Mesenchymal stem cell (in vitro differentiated cells and primary cell): ENCODE measurements at regions not wholly inside any gene's neighbourhood (a gene's known extent, or its start where the extent isn't known, plus 50 kb on each side); places are given as distances from the start of the nearest gene placed in this dataset.
A peak's percentile ranks its signal among the peaks of the same experiment; 100 is the strongest.
"Not testable (repeated sequence)": the region's sequence is repeated elsewhere in the genome, so short reads cannot be mapped to it uniquely, and the experiment has no call there.

Source experiments
- DNase-seq: peaks from one replicate; pipeline ENCODE4 v3.0.0-alpha.2; 2013
- H2AFZ ChIP-seq: one replicate; pipeline ENCODE4 v1.6.1; 2013; ENCODE audit warnings: low read depth, mild to moderate bottlenecking, control low read depth, inconsistent platforms, low read length, moderate library complexity
- H2AK5ac ChIP-seq: 2 replicates; pipeline ENCODE4 v1.6.1; 2013; ENCODE audit warnings: low read length, moderate library complexity, mild to moderate bottlenecking, inconsistent platforms; ENCODE audit not compliant: severe bottlenecking
- H2BK120ac ChIP-seq: one replicate; pipeline ENCODE4 v1.6.1; 2013; ENCODE audit warnings: low read depth, mild to moderate bottlenecking, inconsistent platforms, low read length, moderate library complexity
- H2BK12ac ChIP-seq, 2 experiments: one replicate each; pipeline ENCODE4 v1.6.1; 2013; ENCODE audit warnings: inconsistent platforms in 2 of 2, low read length in 2 of 2, mild to moderate bottlenecking in 2 of 2, moderate library complexity in 2 of 2, control low read depth in 1 of 2
- H2BK15ac ChIP-seq: one replicate; pipeline ENCODE4 v1.6.1; 2013; ENCODE audit warnings: mild to moderate bottlenecking, low read depth, inconsistent platforms; ENCODE audit not compliant: poor library complexity, severe bottlenecking
- H2BK5ac ChIP-seq: 2 replicates; pipeline ENCODE4 v1.6.1; 2013; ENCODE audit warnings: low read depth, mild to moderate bottlenecking, low read length, control low read depth, inconsistent platforms; ENCODE audit not compliant: poor library complexity, severe bottlenecking
- H3K14ac ChIP-seq, 2 experiments: one replicate each; pipeline ENCODE4 v1.6.1; 2013; ENCODE audit warnings: inconsistent platforms in 2 of 2, low read length in 2 of 2, control low read depth in 1 of 2, mild to moderate bottlenecking in 1 of 2, moderate library complexity in 1 of 2
- H3K18ac ChIP-seq, 2 experiments: one replicate each; pipeline ENCODE4 v1.6.1; 2013; ENCODE audit warnings: inconsistent platforms in 2 of 2, low read length in 2 of 2, control low read depth in 1 of 2, low read depth in 1 of 2, mild to moderate bottlenecking in 1 of 2
- H3K23ac ChIP-seq, 2 experiments: one replicate each; pipeline ENCODE4 v1.6.1; 2013; ENCODE audit warnings: inconsistent platforms in 2 of 2, low read length in 2 of 2, mild to moderate bottlenecking in 2 of 2, moderate library complexity in 2 of 2, control low read depth in 1 of 2
- H3K27ac ChIP-seq: 2 replicates; pipeline ENCODE4 v1.5.1; 2013; ENCODE audit warnings: mild to moderate bottlenecking, moderate library complexity, low read length, control low read depth, inconsistent platforms; ENCODE audit not compliant: poor library complexity, severe bottlenecking
- H3K27me3 ChIP-seq, 2 experiments: 2 replicates each; pipeline versions ENCODE4 v1.6.1 to v1.7.0; 2013; ENCODE audit warnings: low read length in 2 of 2, mild to moderate bottlenecking in 2 of 2, moderate library complexity in 2 of 2, control low read depth in 1 of 2, inconsistent platforms in 1 of 2; ENCODE audit not compliant: control insufficient read depth in 1 of 2, insufficient read depth in 1 of 2
- H3K36me3 ChIP-seq, 2 experiments: 2 replicates each; pipeline versions ENCODE4 v1.6.1 to v1.7.0; 2013; ENCODE audit warnings: low read length in 2 of 2, control low read depth in 1 of 2, inconsistent platforms in 1 of 2, low read depth in 1 of 2, mild to moderate bottlenecking in 1 of 2; ENCODE audit not compliant: insufficient read depth in 2 of 2, control insufficient read depth in 1 of 2
- H3K4ac ChIP-seq, 2 experiments: one replicate each; pipeline ENCODE4 v1.6.1; 2013; ENCODE audit warnings: inconsistent platforms in 2 of 2, low read length in 2 of 2, mild to moderate bottlenecking in 2 of 2, moderate library complexity in 2 of 2, control low read depth in 1 of 2, low read depth in 1 of 2
- H3K4me1 ChIP-seq: 2 replicates; pipeline ENCODE4 v1.6.1; 2013; ENCODE audit warnings: low read depth, low read length, control low read depth; ENCODE audit not compliant: control insufficient read depth, insufficient read depth
- H3K4me2 ChIP-seq: 2 replicates; pipeline ENCODE4 v1.6.1; 2013; ENCODE audit warnings: low read length, mild to moderate bottlenecking, inconsistent platforms; ENCODE audit not compliant: poor library complexity, severe bottlenecking
- H3K4me3 ChIP-seq, 2 experiments: 2 replicates each; pipeline versions ENCODE4 v1.5.1 to v1.7.0; 2013; ENCODE audit warnings: low read length in 2 of 2, mild to moderate bottlenecking in 2 of 2, control low read depth in 1 of 2, low read depth in 1 of 2; ENCODE audit not compliant: insufficient read depth in 1 of 2
- H3K79me1 ChIP-seq: replicated peaks from 2 replicates; pipeline ENCODE4 v1.6.1; 2013; ENCODE audit warnings: mild to moderate bottlenecking, control low read depth, low read length, inconsistent platforms; ENCODE audit not compliant: poor library complexity, severe bottlenecking
- H3K9ac ChIP-seq: 2 replicates; pipeline ENCODE4 v1.7.0; 2013; ENCODE audit warnings: mild to moderate bottlenecking, low read length, moderate library complexity
- H3K9me3 ChIP-seq: 2 replicates; pipeline ENCODE4 v1.7.0; 2013; ENCODE audit warnings: mild to moderate bottlenecking, low read length; ENCODE audit not compliant: control insufficient read depth
- H4K8ac ChIP-seq: one replicate; pipeline ENCODE4 v1.6.1; 2013; ENCODE audit warnings: inconsistent platforms, mild to moderate bottlenecking, low read length, moderate library complexity
- H4K91ac ChIP-seq: one replicate; pipeline ENCODE4 v1.6.1; 2013; ENCODE audit warnings: mild to moderate bottlenecking, low read length, inconsistent platforms
- WGBS: methylation state at CpG from one replicate; pipeline ENCODE4 v1.1.7; 2013; ENCODE audit warnings: mixed read lengths; 5-methylcytosine and 5-hydroxymethylcytosine counted together

GRCh38 chr14:22105006-22105623, 431.5 kb upstream of the OR4E1 start:
- H3K4me2 ChIP-seq = no peak overlapping the region
- no peak overlapping the region for H2BK5ac ChIP-seq
- H3K36me3 ChIP-seq = no peaks in the 10 kb centered on the region
- no peaks in the 10 kb centered on the region for H3K4me1 ChIP-seq
- H3K4ac ChIP-seq = no peak overlapping the region
- no peak overlapping the region for H2BK15ac ChIP-seq
- no peak overlapping the region for H4K8ac ChIP-seq
- no peak overlapping the region for H3K23ac ChIP-seq
- H2BK12ac ChIP-seq = no peak overlapping the region
- no peak overlapping the region for H3K14ac ChIP-seq
- H3K18ac ChIP-seq = no peak overlapping the region
- no peaks in the 10 kb centered on the region for H3K9me3 ChIP-seq
- no peak overlapping the region for H3K9ac ChIP-seq
- no peak overlapping the region for H3K27ac ChIP-seq
- no peak overlapping the region for H2BK120ac ChIP-seq
- H4K91ac ChIP-seq = no peak overlapping the region
- no peak for DNase-seq
- H2AFZ ChIP-seq = no peak overlapping the region
- H2AK5ac ChIP-seq = no peak overlapping the region
- H3K79me1 ChIP-seq = no peaks in the 10 kb centered on the region
- peaks cover 4 to 6% of the 10 kb centered on the region in 2 experiments for H3K27me3 ChIP-seq
- H3K4me3 ChIP-seq = no peak overlapping the region
- 52% methylated on average over 8 of the region's 8 CpGs for WGBS

GRCh38 chr14:22100764-22101120, 427.1 kb upstream of the OR4E1 start:
- WGBS = 92% methylated on average over 9 of the region's 13 CpGs

GRCh38 chr14:22099942-22100763, 426.5 kb upstream of the OR4E1 start:
- peak; percentile 57 for DNase-seq
- Histone ChIP-seq H3K27ac (no peak overlapping the region), H3K79me1 (no peaks in the 10 kb centered on the region), H3K18ac (no peak overlapping the region), H2BK120ac (no peak overlapping the region), H3K4me2 (no peak overlapping the region), H3K4me3 (no peak overlapping the region), H3K23ac (no peak overlapping the region), H2AFZ (no peak overlapping the region), H4K91ac (no peak overlapping the region), H3K4me1 (no peaks in the 10 kb centered on the region), H3K27me3 (peaks cover 7 to 16% of the 10 kb centered on the region in 2 experiments), H3K36me3 (no peaks in the 10 kb centered on the region), H3K9ac (no peak overlapping the region), H3K14ac (no peak overlapping the region), H4K8ac (no peak overlapping the region), H2AK5ac (no peak overlapping the region), H2BK15ac (no peak overlapping the region), H2BK5ac (no peak overlapping the region), H2BK12ac (no peak overlapping the region), H3K4ac (no peak overlapping the region), H3K9me3 (no peaks in the 10 kb centered on the region)
- 34% methylated on average over 10 of the region's 11 CpGs for WGBS

More at GRCh38 chr14:22100764-22101120, 427.1 kb upstream of the OR4E1 start:
- H3K79me1 ChIP-seq, H2AK5ac ChIP-seq, H3K4me2 ChIP-seq, H2BK5ac ChIP-seq, H4K91ac ChIP-seq, DNase-seq, H3K14ac ChIP-seq, H3K36me3 ChIP-seq, H3K18ac ChIP-seq, H3K4ac ChIP-seq, H2BK15ac ChIP-seq, H2BK120ac ChIP-seq, H4K8ac ChIP-seq, H3K9me3 ChIP-seq, H2AFZ ChIP-seq, H3K27ac ChIP-seq, H2BK12ac ChIP-seq, H3K23ac ChIP-seq, H3K4me3 ChIP-seq, H3K4me1 ChIP-seq, H3K9ac ChIP-seq: not testable (repeated sequence)
- peaks cover 7 to 19% of the 10 kb centered on the region in 2 experiments for H3K27me3 ChIP-seq

GRCh38 chr14:22098435-22098834, 424.8 kb upstream of the OR4E1 start:
- peaks cover 4 to 16% of the 10 kb centered on the region in 2 experiments for H3K27me3 ChIP-seq
- H2BK5ac ChIP-seq = no peak overlapping the region
- no peak for DNase-seq
- H3K79me1 ChIP-seq = no peaks in the 10 kb centered on the region
- no peak overlapping the region for H3K4ac ChIP-seq
- no peak overlapping the region for H4K8ac ChIP-seq
- H3K18ac ChIP-seq = no peak overlapping the region
- H3K14ac ChIP-seq = no peak overlapping the region
- no peaks in the 10 kb centered on the region for H3K4me1 ChIP-seq
- H4K91ac ChIP-seq = no peak overlapping the region
- H3K36me3 ChIP-seq = no peaks in the 10 kb centered on the region
- no peak overlapping the region for H3K27ac ChIP-seq
- no peak overlapping the region for H3K9ac ChIP-seq
- H2AFZ ChIP-seq = no peak overlapping the region
- H2AK5ac ChIP-seq = no peak overlapping the region
- no peaks in the 10 kb centered on the region for H3K9me3 ChIP-seq
- H3K4me3 ChIP-seq = no peak overlapping the region
- no peak overlapping the region for H3K4me2 ChIP-seq
- H2BK120ac ChIP-seq = no peak overlapping the region
- no peak overlapping the region for H3K23ac ChIP-seq
- H2BK12ac ChIP-seq = no peak overlapping the region
- no peak overlapping the region for H2BK15ac ChIP-seq
